Heart right ventricle (tissue), 16 donors: ENCODE measurements at regions not wholly inside any gene's neighbourhood (a gene's known extent, or its start where the extent isn't known, plus 50 kb on each side); places are given as distances from the start of the nearest gene placed in this dataset.

Experiments
- ATAC-seq, 8 donors: fragments of 200-7000 bp; cut with Tn5 transposase; one replicate each; pipeline ENCODE4 v1.9.1; 2020; ENCODE audit warnings: mild to moderate bottlenecking in 8 of 8, moderate library complexity in 8 of 8, moderate number of reproducible peaks in 1 of 8
- DNase-seq, 2 donors: peaks; one replicate each; pipeline ENCODE4 v3.0.0-alpha.2; 2020
- H3K27ac ChIP-seq, 10 donors: fragments of 200-600 bp; sonication (generic) in 2 of 10; one replicate each; pipeline versions ENCODE4 v1.5.0 to v1.8.0; 2020 to 2022; ENCODE audit warnings: mild to moderate bottlenecking in 3 of 10
- H3K27me3 ChIP-seq, 7 donors: fragments of 200-600 bp; one replicate each; pipeline ENCODE4 v1.8.0; 2021 to 2022; ENCODE audit warnings: mild to moderate bottlenecking in 2 of 7
- H3K36me3 ChIP-seq, 9 donors: fragments of 200-600 bp; sonication (generic) in 1 of 9; one replicate each; pipeline versions ENCODE4 v1.5.0 to v1.8.0; 2020 to 2022; ENCODE audit warnings: mild to moderate bottlenecking in 2 of 9
- H3K4me1 ChIP-seq, 9 donors: fragments of 200-600 bp; sonication (generic) in 1 of 9; one replicate each; pipeline versions ENCODE4 v1.5.0 to v1.8.0; 2020 to 2022; ENCODE audit warnings: mild to moderate bottlenecking in 4 of 9
- H3K4me3 ChIP-seq, 10 donors: fragments of 200-600 bp; sonication (generic) in 2 of 10; one replicate each; pipeline versions ENCODE4 v1.5.0 to v1.8.0; 2020 to 2022; ENCODE audit warnings: mild to moderate bottlenecking in 7 of 10, moderate library complexity in 2 of 10
- H3K9me3 ChIP-seq, 11 donors: fragments of 200-600 bp in 10 of 11; sonication (generic) in 2 of 11; one replicate each; pipeline versions ENCODE4 v1.5.0 to v1.8.0; 2013 to 2022; ENCODE audit warnings: mild to moderate bottlenecking in 2 of 11, control low read depth in 1 of 11, moderate library complexity in 1 of 11
- WGBS, 2 donors: extraction: QIAGEN DNeasy Blood & Tissue Kit; methylation state at CpG; one replicate each; pipeline ENCODE4 v1.1.7; 2013; ENCODE audit warnings: inconsistent platforms in 1 of 2; 5-methylcytosine and 5-hydroxymethylcytosine counted together
- intact Hi-C, 10 donors: fragments of 100-400 bp; cut with DNase I; formaldehyde crosslinking; loops; one replicate each; pipeline versions ENCODE4 v1.11.1 to v1.14.2; 2022
- TF ChIP-seq, protein P1 (sequence below), 9 donors: fragments of 200-600 bp; sonication (generic) in 2 of 9; IDR thresholded peaks; one replicate each; pipeline versions ENCODE4 v1.5.0 to v1.8.0; 2021 to 2022; ENCODE audit warnings: antibody characterized with exemption in 9 of 9, mild to moderate bottlenecking in 5 of 9, moderate library complexity in 1 of 9
- donor health status: Arrhythmogenic right ventricular cardiomyopathy.
- donor health status: ischemic (EF 13 %, LVEDD 7.1; RV severe dilation, severe dysfunction).
- donor health status: healthy with polysubstance abuse.
- donor health status: DM: no; HTN: yes; CAD: no.
- donor health status: DM: no; HTN: no; CAD: no.
- donor health status: ischemic (EF 25% LVEDD 6.9; RV normal size, moderate dysfunction).
- donor health status: ischemic (EF 25% LVEDD 5.7; RV mildly dilated, moderate dysfunction).
- donor health status: healthy.
- donor health status: DM: yes; HTN: yes; CAD: no.
- donor health status: Ischemic cardiomyopathy.
- donor health status: ischemic (EF 35%, LVEDD 5.7; RV mildly dilated, moderate dysfunction).
- donor health status: nonischemic (EF 11% LVEDD 7.7; RV severe dilation, severe dysfunction).
- donor health status: DM: yes; HTN: yes; CAD: no.
- donor health status: PGD.
- donor health status: ischemic (EF 29% LVEDD 5.4; RV normal size, mild dysfunction).
- donor health status: nonischemic (EF 23%, LVEDD 6.1; RV moderate dilation, normal function).

GRCh38 chr2:60627412-60627811 is 74.0 kb upstream of the BCL11A start:
- H3K36me3 ChIP-seq, result no peaks in the 10 kb centered on the region
- TF ChIP-seq, protein P1, sequence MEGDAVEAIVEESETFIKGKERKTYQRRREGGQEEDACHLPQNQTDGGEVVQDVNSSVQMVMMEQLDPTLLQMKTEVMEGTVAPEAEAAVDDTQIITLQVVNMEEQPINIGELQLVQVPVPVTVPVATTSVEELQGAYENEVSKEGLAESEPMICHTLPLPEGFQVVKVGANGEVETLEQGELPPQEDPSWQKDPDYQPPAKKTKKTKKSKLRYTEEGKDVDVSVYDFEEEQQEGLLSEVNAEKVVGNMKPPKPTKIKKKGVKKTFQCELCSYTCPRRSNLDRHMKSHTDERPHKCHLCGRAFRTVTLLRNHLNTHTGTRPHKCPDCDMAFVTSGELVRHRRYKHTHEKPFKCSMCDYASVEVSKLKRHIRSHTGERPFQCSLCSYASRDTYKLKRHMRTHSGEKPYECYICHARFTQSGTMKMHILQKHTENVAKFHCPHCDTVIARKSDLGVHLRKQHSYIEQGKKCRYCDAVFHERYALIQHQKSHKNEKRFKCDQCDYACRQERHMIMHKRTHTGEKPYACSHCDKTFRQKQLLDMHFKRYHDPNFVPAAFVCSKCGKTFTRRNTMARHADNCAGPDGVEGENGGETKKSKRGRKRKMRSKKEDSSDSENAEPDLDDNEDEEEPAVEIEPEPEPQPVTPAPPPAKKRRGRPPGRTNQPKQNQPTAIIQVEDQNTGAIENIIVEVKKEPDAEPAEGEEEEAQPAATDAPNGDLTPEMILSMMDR (IDR thresholded peaks at IDR 0.05), result no peak
- DNase-seq, result no peak
- no peak overlapping the region for H3K4me3 ChIP-seq
- 53 to 57% methylated on average over 3 of the region's 3 CpGs for WGBS, 2 donors
- no peaks in the 10 kb centered on the region for H3K9me3 ChIP-seq
- H3K27ac ChIP-seq, result no peak overlapping the region
- intact Hi-C loops, result no loop called here
- H3K4me1 ChIP-seq, result no peaks in the 10 kb centered on the region
- H3K27me3 ChIP-seq, result peaks cover 0 to 75% (median 54%) of the 10 kb centered on the region in 7 donors
- no peak for ATAC-seq

GRCh38 chr2:60628026-60628425 is 74.6 kb upstream of the BCL11A start:
- H3K36me3 ChIP-seq, result no peaks in the 10 kb centered on the region
- H3K27me3 ChIP-seq, result peaks cover 0 to 81% (median 54%) of the 10 kb centered on the region in 7 donors
- no peaks in the 10 kb centered on the region for H3K9me3 ChIP-seq
- DNase-seq (no peak), ATAC-seq (no peak)
- no peaks in the 10 kb centered on the region for H3K4me1 ChIP-seq
- intact Hi-C loops, result no loop called here
- WGBS, 2 donors, result 81 to 82% methylated on average over 4 of the region's 4 CpGs
- H3K27ac ChIP-seq, result no peak overlapping the region
- H3K4me3 ChIP-seq, result no peak overlapping the region
- TF ChIP-seq, protein P1 (IDR thresholded peaks at IDR 0.05), result no peak

- no peak overlapping the region for H3K27ac ChIP-seq
- WGBS, 2 donors, result 58 to 64% methylated on average over 4 of the region's 4 CpGs
- TF ChIP-seq, protein P1 (IDR thresholded peaks at IDR 0.05), result no peak
- H3K4me1 ChIP-seq, result peaks cover 0 to 3% (median 0%) of the 10 kb centered on the region in 9 donors
- H3K36me3 ChIP-seq, result no peaks in the 10 kb centered on the region
- H3K27me3 ChIP-seq, result peaks cover 0 to 81% (median 49%) of the 10 kb centered on the region in 7 donors
- no peak overlapping the region for H3K4me3 ChIP-seq
- no peak for DNase-seq
- intact Hi-C loops, result no loop called here
- H3K9me3 ChIP-seq, result no peaks in the 10 kb centered on the region
- ATAC-seq, result no peak
Measured at GRCh38 chr2:60628615-60629304, 75.3 kb upstream of the BCL11A start.

GRCh38 chr2:60629305-60629662 is 75.8 kb upstream of the BCL11A start:
- WGBS, 2 donors, result 52 to 57% methylated on average over 3 of the region's 3 CpGs
- Histone ChIP-seq H3K27ac (no peak overlapping the region), H3K27me3 (peaks cover 0 to 78% (median 49%) of the 10 kb centered on the region in 7 donors), H3K9me3 (no peaks in the 10 kb centered on the region), H3K4me3 (no peak overlapping the region), H3K4me1 (peaks cover 0 to 3% (median 0%) of the 10 kb centered on the region in 9 donors), H3K36me3 (no peaks in the 10 kb centered on the region)
- DNase-seq (no peak), ATAC-seq (no peak)
- TF ChIP-seq, protein P1 (IDR thresholded peaks at IDR 0.05), result no peak
- intact Hi-C loops, result no loop called here
